ENCODE measurements at regions not wholly inside any gene's neighbourhood (a gene's known extent, or its start where the extent isn't known, plus 50 kb on each side); places are given as distances from the start of the nearest gene placed in this dataset.

DNA sequence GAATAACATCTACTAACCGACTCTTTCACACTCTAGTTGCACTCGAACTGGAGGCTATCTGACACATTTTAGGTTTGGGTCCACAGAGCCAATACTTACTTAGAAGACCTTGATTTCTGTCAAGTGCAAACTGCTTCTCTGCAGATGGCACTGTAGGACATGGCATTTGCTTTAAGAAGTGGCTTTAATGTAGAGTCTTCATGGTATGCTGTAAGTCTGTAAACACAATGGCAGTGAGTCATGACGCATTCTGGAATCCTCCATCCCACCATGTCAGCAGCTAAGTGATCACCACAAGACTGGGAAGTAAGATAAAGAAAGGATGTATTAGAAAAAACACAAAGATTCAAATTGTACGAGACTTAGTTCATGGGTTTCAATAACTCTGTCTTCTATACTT lies 377.0 kb upstream of the NOX3 start:
- Histone ChIP-seq H3K27me3 (no peaks in the 10 kb centered on the region), H3K4me1 (no peaks in the 10 kb centered on the region), H3K36me3 (no peaks in the 10 kb centered on the region), H4K20me1 (ENCODE audit: low read depth) (no peaks in the 10 kb centered on the region), H3F3A (ENCODE audit: low read depth) (no peaks in the 10 kb centered on the region), H3K4me3 (no peak overlapping the region), H3K9ac (no peak overlapping the region), H3K27ac (no peak overlapping the region), H3K9me3 (ENCODE audit: low read depth) (no peaks in the 10 kb centered on the region), H3K4me2 (no peak overlapping the region), H3K79me2 (ENCODE audit: low read depth) (no peaks in the 10 kb centered on the region), H2AFZ (replicated peaks) (no peak overlapping the region)
- TF ChIP-seq EZH2 (IDR thresholded peaks at IDR 0.05) (no peak), CTCF (IDR thresholded peaks at IDR 0.05) (no peak), EZH2phosphoT487 (IDR thresholded peaks at IDR 0.05) (no peak)
- H3K36me3 Mint-ChIP-seq = no peaks in the 10 kb centered on the region
- no peak overlapping the region for H3K4me3 Mint-ChIP-seq
- no peaks in the 10 kb centered on the region for H3K27me3 Mint-ChIP-seq (ENCODE audit: insufficient read depth, low read depth)
- no peak for DNase-seq (ENCODE audit: low spot score)
- no peak overlapping the region for H3K27ac Mint-ChIP-seq
- no peaks in the 10 kb centered on the region for H3K4me1 Mint-ChIP-seq
- no peaks in the 10 kb centered on the region for H3K9me3 Mint-ChIP-seq

- Mint-ChIP-seq H3K4me1 (no peaks in the 10 kb centered on the region), H3K4me3 (no peak overlapping the region), H3K27ac (no peak overlapping the region), H3K27me3 (ENCODE audit: insufficient read depth, low read depth) (no peaks in the 10 kb centered on the region), H3K9me3 (no peaks in the 10 kb centered on the region), H3K36me3 (no peaks in the 10 kb centered on the region)
- Histone ChIP-seq H3F3A (ENCODE audit: low read depth) (no peaks in the 10 kb centered on the region), H3K9ac (no peak overlapping the region), H3K27me3 (no peaks in the 10 kb centered on the region), H3K79me2 (ENCODE audit: low read depth) (no peaks in the 10 kb centered on the region), H4K20me1 (ENCODE audit: low read depth) (no peaks in the 10 kb centered on the region), H3K4me1 (no peaks in the 10 kb centered on the region), H3K4me3 (no peak overlapping the region), H3K27ac (no peak overlapping the region), H2AFZ (replicated peaks) (no peak overlapping the region), H3K36me3 (no peaks in the 10 kb centered on the region), H3K4me2 (no peak overlapping the region), H3K9me3 (ENCODE audit: low read depth) (no peaks in the 10 kb centered on the region)
- no peak for TF ChIP-seq EZH2 (IDR thresholded peaks at IDR 0.05)
- no peak for TF ChIP-seq EZH2phosphoT487 (IDR thresholded peaks at IDR 0.05)
- TF ChIP-seq CTCF (IDR thresholded peaks at IDR 0.05) = no peak
- DNase-seq (ENCODE audit: low spot score) = no peak
These were observed 374.9 kb upstream of the NOX3 start for GRCh38 chr6:155830531-155830930.

DNA sequence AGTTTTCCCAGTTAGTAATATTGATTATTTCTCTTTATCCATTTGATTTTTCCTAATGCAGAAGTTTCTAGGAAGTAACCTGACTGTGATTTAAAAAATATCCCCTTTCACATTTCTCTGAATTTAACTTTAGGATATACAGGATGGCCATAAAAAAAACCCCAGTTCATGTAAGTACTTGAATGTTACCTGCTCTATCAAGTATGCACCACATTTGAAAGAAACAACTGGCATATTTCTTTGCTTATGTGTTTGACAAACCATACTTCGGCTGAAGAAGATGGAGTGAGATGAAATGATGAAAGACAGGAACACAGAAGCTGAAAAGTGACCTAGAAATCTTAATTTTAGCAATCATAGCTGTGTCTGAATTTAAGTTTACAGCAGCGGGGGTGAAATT lies 374.0 kb upstream of the NOX3 start:
- no peaks in the 10 kb centered on the region for H3K36me3 Mint-ChIP-seq
- Histone ChIP-seq H4K20me1 (ENCODE audit: low read depth) (no peaks in the 10 kb centered on the region), H3K9me3 (ENCODE audit: low read depth) (no peaks in the 10 kb centered on the region), H3K4me2 (no peak overlapping the region), H3K79me2 (ENCODE audit: low read depth) (no peaks in the 10 kb centered on the region), H3K36me3 (no peaks in the 10 kb centered on the region), H3F3A (ENCODE audit: low read depth) (no peaks in the 10 kb centered on the region), H2AFZ (replicated peaks) (no peak overlapping the region), H3K4me1 (no peaks in the 10 kb centered on the region), H3K4me3 (no peak overlapping the region), H3K27ac (no peak overlapping the region), H3K27me3 (no peaks in the 10 kb centered on the region), H3K9ac (no peak overlapping the region)
- no peak overlapping the region for H3K4me3 Mint-ChIP-seq
- TF ChIP-seq EZH2 (IDR thresholded peaks at IDR 0.05) (no peak), EZH2phosphoT487 (IDR thresholded peaks at IDR 0.05) (no peak), CTCF (IDR thresholded peaks at IDR 0.05) (no peak)
- H3K4me1 Mint-ChIP-seq = no peaks in the 10 kb centered on the region
- no peak for DNase-seq (ENCODE audit: low spot score)
- no peaks in the 10 kb centered on the region for H3K27me3 Mint-ChIP-seq (ENCODE audit: insufficient read depth, low read depth)
- no peak overlapping the region for H3K27ac Mint-ChIP-seq
- H3K9me3 Mint-ChIP-seq = no peaks in the 10 kb centered on the region

GRCh38 chr6:155828989-155829388 lies 373.4 kb upstream of the NOX3 start:
- no peaks in the 10 kb centered on the region for H3K36me3 ChIP-seq
- Mint-ChIP-seq H3K27ac (no peak overlapping the region), H3K27me3 (ENCODE audit: insufficient read depth, low read depth) (no peaks in the 10 kb centered on the region), H3K9me3 (no peaks in the 10 kb centered on the region), H3K4me1 (no peaks in the 10 kb centered on the region), H3K4me3 (no peak overlapping the region), H3K36me3 (no peaks in the 10 kb centered on the region)
- no peaks in the 10 kb centered on the region for H3F3A ChIP-seq (ENCODE audit: low read depth)
- H3K4me2 ChIP-seq = no peak overlapping the region
- no peak for DNase-seq (ENCODE audit: low spot score)
- no peaks in the 10 kb centered on the region for H4K20me1 ChIP-seq (ENCODE audit: low read depth)
- no peaks in the 10 kb centered on the region for H3K4me1 ChIP-seq
- no peak overlapping the region for H3K4me3 ChIP-seq
- no peaks in the 10 kb centered on the region for H3K27me3 ChIP-seq
- H3K27ac ChIP-seq = no peak overlapping the region
- H3K9ac ChIP-seq = no peak overlapping the region
- no peaks in the 10 kb centered on the region for H3K9me3 ChIP-seq (ENCODE audit: low read depth)
- H3K79me2 ChIP-seq (ENCODE audit: low read depth) = no peaks in the 10 kb centered on the region
- H2AFZ ChIP-seq (replicated peaks) = no peak overlapping the region
- TF ChIP-seq EZH2 (IDR thresholded peaks at IDR 0.05) (no peak), CTCF (IDR thresholded peaks at IDR 0.05) (no peak), EZH2phosphoT487 (IDR thresholded peaks at IDR 0.05) (no peak)

Measured in neural progenitor cell (in vitro differentiated cells).